Activated CD4-positive, alpha-beta T cell treated with anti-CD3 and anti-CD28 coated beads, Interleukin-2, Interleukin-4, amounts not matched to agents 100 ng/mL and 50 ng/mL, durations not matched to agents 16 hours and 8 hours (primary cell): ENCODE measurements at regions not wholly inside any gene's neighbourhood (a gene's known extent, or its start where the extent isn't known, plus 50 kb on each side); places are given as distances from the start of the nearest gene placed in this dataset.
"Not testable (repeated sequence)": the region's sequence is repeated elsewhere in the genome, so short reads cannot be mapped to it uniquely, and the experiment has no call there.

Experiments used
- DNase-seq: peaks from one replicate; pipeline ENCODE4 v3.0.0-alpha.2; 2020; ENCODE audit warnings: low spot score

- no peak for DNase-seq
Observed at GRCh38 chr6:68013780-68014515, 621.1 kb upstream of the ADGRB3 start.

GRCh38 chr6:68012822-68013221 is 622.3 kb upstream of the ADGRB3 start:
- DNase-seq = no peak

GRCh38 chr6:68010936-68011335 is 624.1 kb upstream of the ADGRB3 start:
- DNase-seq = no peak

- no peak for DNase-seq
Observed at GRCh38 chr6:68008445-68008844, 626.6 kb upstream of the ADGRB3 start.

- DNase-seq = no peak
Observed at GRCh38 chr6:68007717-68008116, 627.4 kb upstream of the ADGRB3 start.

- DNase-seq = no peak
Observed at GRCh38 chr6:67986694-67987232, 648.3 kb upstream of the ADGRB3 start.

- no peak for DNase-seq
Observed at GRCh38 chr6:67976486-67976885, 658.6 kb upstream of the ADGRB3 start.

- no peak for DNase-seq
Observed at GRCh38 chr6:67974931-67975330, 660.2 kb upstream of the ADGRB3 start.

- DNase-seq = no peak
Observed at GRCh38 chr6:67971812-67972211, 663.3 kb upstream of the ADGRB3 start.

GRCh38 chr6:67966830-67967229 is 668.3 kb upstream of the ADGRB3 start:
- no peak for DNase-seq

GRCh38 chr6:67956352-67956751 is 678.7 kb upstream of the ADGRB3 start:
- DNase-seq = no peak

- DNase-seq = no peak
Observed at GRCh38 chr6:67952948-67953347, 682.1 kb upstream of the ADGRB3 start.

- no peak for DNase-seq
Observed at GRCh38 chr6:67952121-67952520, 683.0 kb upstream of the ADGRB3 start.

GRCh38 chr6:67947762-67948161 is 687.3 kb upstream of the ADGRB3 start:
- not testable (repeated sequence) for DNase-seq

- DNase-seq = no peak
Observed at GRCh38 chr6:67935976-67936477, 699.1 kb upstream of the ADGRB3 start.

GRCh38 chr6:67933278-67933677 is 701.8 kb upstream of the ADGRB3 start:
- no peak for DNase-seq

- not testable (repeated sequence) for DNase-seq
Observed at GRCh38 chr6:67922588-67922987, 712.5 kb upstream of the ADGRB3 start.

- not testable (repeated sequence) for DNase-seq
Observed at GRCh38 chr6:67920040-67920439, 715.0 kb upstream of the ADGRB3 start.

- no peak for DNase-seq
Observed at GRCh38 chr6:67916399-67916798, 718.7 kb upstream of the ADGRB3 start.

- no peak for DNase-seq
Observed at GRCh38 chr6:67914419-67914818, 720.7 kb upstream of the ADGRB3 start.

- DNase-seq = no peak
Observed at GRCh38 chr6:67909354-67909753, 725.7 kb upstream of the ADGRB3 start.

- no peak for DNase-seq
Observed at GRCh38 chr6:67908379-67908778, 726.7 kb upstream of the ADGRB3 start.

- DNase-seq = not testable (repeated sequence)
Observed at GRCh38 chr6:67904735-67905134, 730.3 kb upstream of the ADGRB3 start.

- no peak for DNase-seq
Observed at GRCh38 chr6:67898875-67899274, 736.2 kb upstream of the ADGRB3 start.
